RWPE1 (cell line): ENCODE measurements at regions not wholly inside any gene's neighbourhood (a gene's known extent, or its start where the extent isn't known, plus 50 kb on each side); places are given as distances from the start of the nearest gene placed in this dataset.
"Not testable (repeated sequence)": the region's sequence is repeated elsewhere in the genome, so short reads cannot be mapped to it uniquely, and the experiment has no call there.

ENCODE experiments used
- CTCF ChIA-PET: fragments of 350-600 bp; sonication (Branson Sonifier 250); formaldehyde crosslinking; extraction: SDS; loops from one replicate; lab custom pipeline; 2021; lab: Yijun Ruan, JAX
- POLR2A ChIA-PET: fragments of 400-600 bp; formaldehyde crosslinking; extraction: SDS; loops from one replicate; lab custom pipeline; 2020; ENCODE audit warnings: antibody characterized with exemption; ENCODE audit not compliant: low non-redundant PET; lab: Yijun Ruan, JAX
- DNase-seq: peaks from one replicate; pipeline ENCODE4 v3.0.0; 2012; ENCODE audit warnings: low spot score
- H3K27ac ChIP-seq: fragments of 450-650 bp; 2 replicates; pipeline ENCODE4 v1.5.1; 2017
- TF ChIP-seq, protein P1 (sequence below): fragments of 450-650 bp; conservative IDR thresholded peaks from 2 replicates; pipeline ENCODE4 v1.5.1; 2017; ENCODE audit warnings: low read depth, mild to moderate bottlenecking

- DNase-seq: no peak
- ChIA-PET CTCF (no interaction called here), POLR2A (no interaction called here)
- H3K27ac ChIP-seq: no peak overlapping the region
- TF ChIP-seq, protein P1, sequence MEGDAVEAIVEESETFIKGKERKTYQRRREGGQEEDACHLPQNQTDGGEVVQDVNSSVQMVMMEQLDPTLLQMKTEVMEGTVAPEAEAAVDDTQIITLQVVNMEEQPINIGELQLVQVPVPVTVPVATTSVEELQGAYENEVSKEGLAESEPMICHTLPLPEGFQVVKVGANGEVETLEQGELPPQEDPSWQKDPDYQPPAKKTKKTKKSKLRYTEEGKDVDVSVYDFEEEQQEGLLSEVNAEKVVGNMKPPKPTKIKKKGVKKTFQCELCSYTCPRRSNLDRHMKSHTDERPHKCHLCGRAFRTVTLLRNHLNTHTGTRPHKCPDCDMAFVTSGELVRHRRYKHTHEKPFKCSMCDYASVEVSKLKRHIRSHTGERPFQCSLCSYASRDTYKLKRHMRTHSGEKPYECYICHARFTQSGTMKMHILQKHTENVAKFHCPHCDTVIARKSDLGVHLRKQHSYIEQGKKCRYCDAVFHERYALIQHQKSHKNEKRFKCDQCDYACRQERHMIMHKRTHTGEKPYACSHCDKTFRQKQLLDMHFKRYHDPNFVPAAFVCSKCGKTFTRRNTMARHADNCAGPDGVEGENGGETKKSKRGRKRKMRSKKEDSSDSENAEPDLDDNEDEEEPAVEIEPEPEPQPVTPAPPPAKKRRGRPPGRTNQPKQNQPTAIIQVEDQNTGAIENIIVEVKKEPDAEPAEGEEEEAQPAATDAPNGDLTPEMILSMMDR: no peak
These were observed 161.1 kb upstream of the RASSF8 start for GRCh38 chr12:25797386-25797785.

DNA sequence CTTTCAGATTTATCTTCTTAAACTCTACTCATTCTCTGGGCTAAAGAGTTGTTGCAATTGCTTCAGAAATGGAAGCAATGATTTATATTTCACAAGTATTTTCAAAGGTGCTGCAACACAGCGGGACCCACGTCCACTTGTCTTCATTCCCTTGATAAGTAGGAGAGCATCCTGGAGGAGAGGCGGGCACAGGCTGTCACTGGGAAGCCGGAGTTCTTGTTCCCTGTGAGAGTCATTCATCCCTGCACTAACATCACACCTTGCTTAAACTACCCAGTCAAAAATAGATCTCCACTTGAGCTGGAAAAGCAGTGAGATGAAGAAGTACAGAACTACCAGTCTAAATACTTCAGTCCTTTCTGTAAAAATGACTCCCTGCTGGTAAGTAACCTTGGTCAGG is 160.5 kb upstream of the RASSF8 start:
- ChIA-PET POLR2A (no interaction called here), CTCF (no interaction called here)
- no peak for DNase-seq
- TF ChIP-seq, protein P1: no peak
- no peak overlapping the region for H3K27ac ChIP-seq

GRCh38 chr12:25800101-25800500 is 158.4 kb upstream of the RASSF8 start:
- no peak for DNase-seq
- ChIA-PET CTCF (interaction anchor here (0.5 to 0.7 kb wide), 3 partner anchors 19 to 98 kb away, joined by 3 to 5 read pairs (median 3); no protein-coding TSS in a partner anchor), POLR2A (no interaction called here)
- TF ChIP-seq, protein P1: no peak
- H3K27ac ChIP-seq: no peak overlapping the region

DNA sequence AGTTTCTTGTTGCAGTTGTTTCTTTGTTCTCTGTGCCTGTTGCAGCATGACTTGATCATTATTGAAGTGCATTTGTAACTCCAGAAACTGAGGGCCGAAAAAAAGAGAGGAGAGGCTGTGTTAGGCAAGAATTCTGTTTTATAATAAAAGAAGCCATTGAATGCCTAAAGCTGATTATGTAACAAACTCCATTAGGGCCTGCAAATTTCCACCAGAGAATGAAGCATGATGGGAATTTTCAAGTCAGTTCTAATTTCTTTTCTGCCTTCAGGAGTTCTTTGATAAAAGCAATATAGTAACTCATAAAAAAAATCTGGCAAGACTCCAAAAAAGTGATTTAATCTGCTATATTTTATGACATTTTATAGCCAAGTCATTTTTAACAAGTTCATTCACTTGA is 156.7 kb upstream of the RASSF8 start:
- no peak for DNase-seq
- TF ChIP-seq, protein P1: no peak
- no peak overlapping the region for H3K27ac ChIP-seq
- POLR2A ChIA-PET: no interaction called here
- CTCF ChIA-PET: no interaction called here

DNA sequence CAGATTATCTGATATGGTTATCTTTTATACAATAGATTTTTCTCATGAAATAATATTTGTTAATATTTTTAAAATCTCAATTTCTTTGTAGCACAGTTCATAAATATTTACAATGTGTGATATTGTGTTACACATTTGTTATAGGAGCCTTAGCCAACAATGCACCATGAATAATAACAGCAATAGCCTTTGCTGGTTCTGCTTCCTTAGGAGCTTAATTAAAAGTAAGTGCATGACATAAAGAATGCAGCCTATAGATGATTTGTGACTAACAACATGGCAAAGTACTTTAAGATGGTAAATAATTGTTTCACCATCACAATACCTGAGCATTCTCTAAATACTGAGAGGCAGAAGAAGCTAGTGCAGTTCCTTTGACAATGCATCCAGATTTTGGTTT is 156.3 kb upstream of the RASSF8 start:
- TF ChIP-seq, protein P1: no peak
- POLR2A ChIA-PET: no interaction called here
- no peak for DNase-seq
- no peak overlapping the region for H3K27ac ChIP-seq
- CTCF ChIA-PET: no interaction called here

DNA sequence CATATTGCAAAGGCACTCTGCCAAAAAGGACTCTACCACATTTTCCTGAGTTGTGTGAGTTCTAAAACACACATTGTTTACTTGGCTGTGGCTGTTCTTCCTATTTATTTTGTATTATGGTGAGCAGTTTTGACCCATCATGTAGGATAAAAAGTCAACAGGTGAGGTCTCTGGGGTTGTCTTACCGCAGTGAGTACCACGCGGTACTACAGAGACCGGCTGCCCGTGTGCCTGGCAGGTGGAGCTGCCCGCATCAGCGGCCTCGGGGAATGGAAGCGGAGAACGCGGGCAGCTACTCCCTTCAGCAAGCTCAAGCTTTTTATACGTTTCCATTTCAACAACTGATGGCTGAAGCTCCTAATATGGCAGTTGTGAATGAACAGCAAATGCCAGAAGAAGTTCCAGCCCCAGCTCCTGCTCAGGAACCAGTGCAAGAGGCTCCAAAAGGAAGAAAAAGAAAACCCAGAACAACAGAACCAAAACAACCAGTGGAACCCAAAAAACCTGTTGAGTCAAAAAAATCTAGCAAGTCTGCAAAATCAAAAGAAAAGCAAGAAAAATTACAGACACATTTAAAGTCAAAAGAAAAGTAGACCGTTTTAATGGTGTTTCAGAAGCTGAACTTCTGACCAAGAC is 155.3 kb upstream of the RASSF8 start:
- DNase-seq, CTCF ChIA-PET, POLR2A ChIA-PET, H3K27ac ChIP-seq: not testable (repeated sequence)

DNA sequence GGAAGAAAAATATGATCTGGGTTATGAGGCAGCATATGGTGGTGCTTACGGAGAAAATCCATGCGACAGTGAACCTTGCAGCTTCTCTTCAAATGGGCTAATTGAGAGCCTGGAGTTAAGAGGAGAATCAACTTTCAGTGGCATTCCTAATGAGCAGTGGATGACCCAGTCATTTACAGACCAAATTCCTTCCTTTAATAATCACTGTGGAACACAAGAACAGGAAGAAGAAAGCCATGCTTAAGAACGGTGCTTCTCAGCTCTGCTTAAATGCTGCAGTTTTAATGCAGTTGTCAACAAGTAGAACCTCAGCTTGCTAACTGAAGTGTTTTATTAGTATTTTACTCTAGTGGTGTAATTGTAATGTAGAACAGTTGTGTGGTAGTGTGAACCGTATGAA is 154.2 kb upstream of the RASSF8 start:
- DNase-seq, CTCF ChIA-PET, H3K27ac ChIP-seq, POLR2A ChIA-PET: not testable (repeated sequence)
